IPS-15b (cell line): ENCODE measurements at regions not wholly inside any gene's neighbourhood (a gene's known extent, or its start where the extent isn't known, plus 50 kb on each side); places are given as distances from the start of the nearest gene placed in this dataset.

Experiments
- H3K27me3 ChIP-seq: one replicate; pipeline ENCODE4 v1.6.1; 2013; ENCODE audit warnings: low read length; ENCODE audit not compliant: control insufficient read depth, insufficient read depth
- H3K36me3 ChIP-seq: one replicate; pipeline ENCODE4 v1.6.1; 2013; ENCODE audit warnings: low read length; ENCODE audit not compliant: control insufficient read depth, insufficient read depth
- H3K4me1 ChIP-seq: one replicate; pipeline ENCODE4 v1.6.1; 2013; ENCODE audit warnings: mild to moderate bottlenecking, low read length; ENCODE audit not compliant: control insufficient read depth, insufficient read depth
- H3K4me3 ChIP-seq: one replicate; pipeline ENCODE4 v1.5.1; 2013; ENCODE audit warnings: low read depth, low read length
- H3K9ac ChIP-seq: one replicate; pipeline ENCODE4 v1.6.1; 2013; ENCODE audit warnings: low read depth, mild to moderate bottlenecking, low read length
- H3K9me3 ChIP-seq: one replicate; pipeline ENCODE4 v1.6.1; 2013; ENCODE audit warnings: mild to moderate bottlenecking, low read length; ENCODE audit not compliant: control insufficient read depth, insufficient read depth

DNA sequence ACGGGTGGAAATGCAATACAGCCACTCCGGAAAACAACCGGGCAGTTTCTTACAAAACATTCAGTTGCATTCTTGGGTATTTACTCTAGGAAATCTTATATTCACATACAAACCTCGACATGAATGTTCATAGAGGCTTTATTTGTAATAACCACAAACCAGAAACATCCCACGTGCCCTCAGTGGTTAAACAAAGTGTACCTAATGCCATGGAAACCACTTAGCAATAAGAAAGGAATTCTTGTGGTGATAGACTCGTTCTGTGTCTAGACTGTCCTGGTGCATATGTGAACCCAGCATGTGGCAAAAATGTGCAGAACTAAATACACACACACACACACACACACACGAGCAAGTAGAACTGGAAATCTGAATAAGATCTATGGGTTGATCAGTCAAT, 1073.3 kb downstream of the TBC1D22A start:
- no peaks in the 10 kb centered on the region for H3K9me3 ChIP-seq
- no peaks in the 10 kb centered on the region for H3K4me1 ChIP-seq
- no peak overlapping the region for H3K9ac ChIP-seq
- no peaks in the 10 kb centered on the region for H3K36me3 ChIP-seq
- H3K4me3 ChIP-seq, result no peak overlapping the region
- peaks cover 2% of the 10 kb centered on the region for H3K27me3 ChIP-seq

DNA sequence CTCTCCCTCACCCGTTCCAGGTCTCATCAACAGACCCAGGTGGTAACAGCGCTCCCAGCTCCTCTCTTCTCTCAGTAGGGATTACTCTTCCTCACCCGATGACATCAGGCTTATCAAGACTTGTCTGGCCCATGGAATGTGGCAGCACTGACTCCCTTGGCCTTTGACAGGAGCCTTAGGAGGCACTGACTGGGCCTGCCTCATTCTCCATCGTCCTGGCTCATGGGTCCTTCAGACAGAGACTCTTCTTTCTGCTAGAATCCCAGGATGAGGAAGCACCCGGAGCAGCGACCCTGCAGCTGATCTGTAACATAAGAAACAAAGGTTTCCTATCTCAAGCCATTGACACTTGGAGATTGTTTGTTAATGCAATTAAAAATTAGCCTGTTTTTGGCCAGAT, 1063.6 kb downstream of the TBC1D22A start:
- no peak overlapping the region for H3K9ac ChIP-seq
- H3K36me3 ChIP-seq, result no peaks in the 10 kb centered on the region
- no peaks in the 10 kb centered on the region for H3K4me1 ChIP-seq
- no peaks in the 10 kb centered on the region for H3K9me3 ChIP-seq
- no peak overlapping the region for H3K4me3 ChIP-seq
- H3K27me3 ChIP-seq, result no peaks in the 10 kb centered on the region

DNA sequence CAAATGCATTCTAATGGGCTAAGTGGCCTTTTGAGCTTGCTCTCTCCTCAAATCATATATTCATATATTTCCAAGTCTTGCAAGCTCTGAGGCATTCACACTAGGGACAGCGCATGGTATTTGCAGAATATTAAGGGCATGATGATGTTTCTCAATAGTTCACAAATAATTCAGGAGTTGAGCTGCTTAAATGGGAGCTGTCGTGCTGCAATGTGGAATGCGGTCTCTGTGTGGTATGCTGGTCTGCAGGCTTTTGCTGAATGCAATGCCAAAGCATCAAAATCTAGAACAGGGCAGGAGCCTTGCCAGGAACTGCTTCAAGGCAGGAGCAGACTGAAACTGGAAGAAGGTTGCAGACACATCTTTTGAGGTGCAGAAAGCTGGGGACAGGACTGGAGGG, 1060.0 kb downstream of the TBC1D22A start:
- Histone ChIP-seq H3K4me3 (no peak overlapping the region), H3K4me1 (no peaks in the 10 kb centered on the region), H3K9me3 (no peaks in the 10 kb centered on the region), H3K36me3 (no peaks in the 10 kb centered on the region), H3K9ac (no peak overlapping the region), H3K27me3 (no peaks in the 10 kb centered on the region)

DNA sequence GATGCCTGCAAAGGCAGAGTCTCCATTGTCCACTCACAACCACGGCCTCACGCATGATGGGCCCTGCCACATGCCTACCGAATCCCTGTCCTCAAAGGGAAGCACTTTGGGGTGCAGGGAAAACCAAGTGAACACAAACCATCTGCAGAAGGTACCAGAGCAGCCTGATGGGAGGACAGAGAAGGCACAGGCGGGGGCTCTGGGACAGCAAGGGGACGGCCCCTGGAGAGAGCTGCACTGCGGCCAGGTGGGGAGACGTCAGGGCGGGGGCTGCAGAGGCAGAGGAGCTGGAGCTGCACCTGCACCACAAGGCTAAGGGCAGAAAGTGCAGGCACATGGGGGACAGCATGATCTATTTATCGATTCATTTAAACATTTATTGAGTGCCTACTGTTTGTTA, 1056.0 kb downstream of the TBC1D22A start:
- Histone ChIP-seq H3K9me3 (no peaks in the 10 kb centered on the region), H3K4me1 (no peaks in the 10 kb centered on the region)

DNA sequence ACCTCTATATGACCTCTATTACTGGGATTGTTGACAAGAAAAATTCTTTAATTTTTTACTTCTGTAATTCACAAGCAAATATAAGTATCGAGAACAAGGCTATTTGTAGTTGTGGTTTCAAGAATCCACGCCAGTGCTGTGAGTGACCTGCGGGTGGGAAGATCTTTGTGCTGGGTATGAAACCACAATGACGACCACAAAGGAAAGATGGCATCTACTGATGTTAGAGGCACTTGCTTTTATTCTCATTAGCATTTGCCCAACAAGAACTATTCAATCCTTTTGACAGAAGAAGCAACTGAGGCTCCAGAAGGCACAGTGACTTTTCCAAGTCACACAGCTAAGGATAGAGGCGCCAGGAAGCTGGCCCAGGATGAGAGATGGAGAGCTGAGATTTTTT, 1054.9 kb downstream of the TBC1D22A start:
- no peak overlapping the region for H3K9ac ChIP-seq
- no peak overlapping the region for H3K4me3 ChIP-seq
- no peaks in the 10 kb centered on the region for H3K9me3 ChIP-seq
- no peaks in the 10 kb centered on the region for H3K4me1 ChIP-seq
- no peaks in the 10 kb centered on the region for H3K27me3 ChIP-seq
- H3K36me3 ChIP-seq, result no peaks in the 10 kb centered on the region

More for the DNA sequence above, 1056.0 kb downstream of the TBC1D22A start:
- H3K9ac ChIP-seq, result no peak overlapping the region
- H3K4me3 ChIP-seq, result no peak overlapping the region
- no peaks in the 10 kb centered on the region for H3K27me3 ChIP-seq
- H3K36me3 ChIP-seq, result no peaks in the 10 kb centered on the region

DNA sequence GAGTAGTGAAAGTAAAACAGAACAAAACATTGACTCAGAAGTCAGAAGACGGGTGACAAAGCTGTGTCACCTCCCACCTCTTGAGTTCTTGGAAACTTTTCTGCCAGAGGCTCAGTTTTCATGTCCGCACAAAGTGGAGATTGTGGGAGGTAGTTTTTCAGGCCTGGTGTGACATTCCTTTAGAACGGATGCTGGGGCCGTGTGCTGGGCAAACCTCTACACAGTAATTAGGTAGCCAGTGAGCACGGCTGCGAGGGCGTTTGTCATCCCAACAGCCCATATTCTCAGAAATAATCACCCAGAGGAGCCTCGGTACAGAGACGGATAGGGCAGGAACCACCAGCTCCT, 1054.4 kb downstream of the TBC1D22A start:
- Histone ChIP-seq H3K9me3 (no peaks in the 10 kb centered on the region), H3K4me3 (no peak overlapping the region), H3K36me3 (no peaks in the 10 kb centered on the region), H3K4me1 (no peaks in the 10 kb centered on the region), H3K9ac (no peak overlapping the region), H3K27me3 (no peaks in the 10 kb centered on the region)

DNA sequence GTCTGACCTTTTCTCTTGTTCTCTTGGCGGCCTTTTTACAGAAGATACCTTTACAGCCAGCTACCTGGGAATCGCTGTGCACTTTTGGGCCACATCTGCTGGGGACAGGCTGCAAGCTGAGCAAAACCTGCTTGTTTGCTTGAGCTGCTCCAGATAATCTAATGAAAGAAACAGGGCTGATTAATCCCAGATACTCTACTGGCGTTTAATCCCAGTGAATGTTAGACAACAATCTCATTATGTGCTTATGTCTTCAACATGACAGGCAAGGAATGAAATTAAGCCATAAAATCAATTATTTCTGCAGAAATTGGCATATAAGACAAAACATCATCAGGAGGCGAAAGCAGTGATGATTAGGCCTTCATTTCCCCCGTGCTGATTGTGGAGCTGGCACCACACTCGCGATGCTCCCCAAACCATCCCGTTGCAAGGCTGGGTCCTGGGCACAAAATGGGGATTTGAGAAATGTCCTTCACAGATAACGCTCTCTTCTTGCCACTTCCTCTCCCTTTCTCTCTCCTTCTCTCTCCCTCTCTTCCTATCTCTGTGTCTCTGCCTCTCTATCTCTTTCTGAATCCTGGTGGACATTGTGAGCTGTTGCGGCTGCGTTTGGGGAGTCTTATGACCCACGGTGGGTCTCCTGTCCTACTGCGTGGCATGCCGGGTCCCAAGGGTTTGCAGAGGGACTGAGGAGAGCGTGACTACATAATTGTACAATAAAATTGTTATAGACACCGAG, 1053.8 kb downstream of the TBC1D22A start:
- no peak overlapping the region for H3K9ac ChIP-seq
- no peaks in the 10 kb centered on the region for H3K9me3 ChIP-seq
- H3K4me1 ChIP-seq, result no peaks in the 10 kb centered on the region
- H3K4me3 ChIP-seq, result no peak overlapping the region
- H3K27me3 ChIP-seq, result no peaks in the 10 kb centered on the region
- no peaks in the 10 kb centered on the region for H3K36me3 ChIP-seq

DNA sequence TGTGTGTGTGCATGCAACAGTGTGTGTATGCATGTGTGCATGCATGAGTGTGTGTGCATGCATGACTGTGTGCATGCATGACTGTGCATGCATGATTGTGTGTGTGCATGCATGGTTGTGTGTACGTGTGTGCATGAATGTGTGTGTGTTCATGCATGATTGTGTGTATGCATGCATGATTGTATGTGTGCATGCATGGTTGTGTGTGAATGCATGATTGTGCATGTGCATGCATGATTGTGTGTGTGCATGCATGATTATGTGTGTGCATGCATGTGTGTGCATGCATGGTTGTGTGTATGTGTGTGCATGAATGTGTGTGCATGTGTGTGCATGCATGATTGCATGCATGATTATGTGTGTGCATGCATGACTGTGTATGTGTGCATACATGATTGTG, 1052.0 kb downstream of the TBC1D22A start:
- Histone ChIP-seq H3K9ac (no peak overlapping the region), H3K36me3 (no peaks in the 10 kb centered on the region), H3K4me3 (no peak overlapping the region), H3K27me3 (no peaks in the 10 kb centered on the region), H3K9me3 (no peaks in the 10 kb centered on the region), H3K4me1 (no peaks in the 10 kb centered on the region)

DNA sequence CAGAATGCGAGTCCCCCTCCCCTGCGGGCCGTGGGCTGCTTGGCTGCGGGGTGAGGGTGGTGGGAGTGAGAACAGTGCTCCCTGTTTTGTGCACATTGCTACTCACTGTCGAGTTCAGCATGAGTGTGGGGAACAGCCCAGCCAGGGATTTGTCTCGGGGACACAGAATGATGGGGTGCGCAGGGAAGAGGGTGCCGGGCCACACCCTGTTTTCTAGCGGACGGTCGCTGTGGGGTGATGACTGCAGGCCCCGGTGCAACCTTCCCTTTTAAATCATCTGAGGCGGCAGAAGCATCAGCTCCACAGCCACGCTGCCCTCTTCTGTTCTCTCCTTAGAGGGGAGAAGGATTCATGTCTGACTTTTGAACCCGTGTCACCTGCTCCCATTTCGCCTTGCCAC, 1051.2 kb downstream of the TBC1D22A start:
- no peaks in the 10 kb centered on the region for H3K9me3 ChIP-seq
- H3K4me3 ChIP-seq, result no peak overlapping the region
- H3K4me1 ChIP-seq, result no peaks in the 10 kb centered on the region
- no peak overlapping the region for H3K9ac ChIP-seq
- no peaks in the 10 kb centered on the region for H3K27me3 ChIP-seq
- no peaks in the 10 kb centered on the region for H3K36me3 ChIP-seq

DNA sequence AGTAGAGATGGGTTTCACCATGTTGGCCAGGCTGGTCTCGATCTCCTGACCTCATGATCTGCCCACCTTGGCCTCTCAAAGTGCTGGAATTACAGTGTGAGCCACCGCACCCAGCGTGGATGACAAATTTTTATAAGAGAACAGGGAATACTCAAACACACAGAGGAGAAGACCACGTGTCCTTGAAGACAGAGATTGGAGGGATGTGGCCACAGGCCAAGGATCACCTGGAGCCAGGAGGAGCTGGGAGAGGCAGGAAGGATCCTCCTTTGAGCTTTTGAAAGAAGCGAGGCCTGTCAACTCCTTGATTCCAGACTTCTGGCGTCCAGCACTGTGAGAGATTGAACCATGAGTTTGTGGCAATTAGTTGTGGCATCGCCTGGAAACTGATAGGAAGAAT, 1049.5 kb downstream of the TBC1D22A start:
- Histone ChIP-seq H3K27me3 (no peaks in the 10 kb centered on the region), H3K4me3 (no peak overlapping the region), H3K9ac (no peak overlapping the region), H3K4me1 (peaks cover 3% of the 10 kb centered on the region), H3K9me3 (no peaks in the 10 kb centered on the region), H3K36me3 (no peaks in the 10 kb centered on the region)

DNA sequence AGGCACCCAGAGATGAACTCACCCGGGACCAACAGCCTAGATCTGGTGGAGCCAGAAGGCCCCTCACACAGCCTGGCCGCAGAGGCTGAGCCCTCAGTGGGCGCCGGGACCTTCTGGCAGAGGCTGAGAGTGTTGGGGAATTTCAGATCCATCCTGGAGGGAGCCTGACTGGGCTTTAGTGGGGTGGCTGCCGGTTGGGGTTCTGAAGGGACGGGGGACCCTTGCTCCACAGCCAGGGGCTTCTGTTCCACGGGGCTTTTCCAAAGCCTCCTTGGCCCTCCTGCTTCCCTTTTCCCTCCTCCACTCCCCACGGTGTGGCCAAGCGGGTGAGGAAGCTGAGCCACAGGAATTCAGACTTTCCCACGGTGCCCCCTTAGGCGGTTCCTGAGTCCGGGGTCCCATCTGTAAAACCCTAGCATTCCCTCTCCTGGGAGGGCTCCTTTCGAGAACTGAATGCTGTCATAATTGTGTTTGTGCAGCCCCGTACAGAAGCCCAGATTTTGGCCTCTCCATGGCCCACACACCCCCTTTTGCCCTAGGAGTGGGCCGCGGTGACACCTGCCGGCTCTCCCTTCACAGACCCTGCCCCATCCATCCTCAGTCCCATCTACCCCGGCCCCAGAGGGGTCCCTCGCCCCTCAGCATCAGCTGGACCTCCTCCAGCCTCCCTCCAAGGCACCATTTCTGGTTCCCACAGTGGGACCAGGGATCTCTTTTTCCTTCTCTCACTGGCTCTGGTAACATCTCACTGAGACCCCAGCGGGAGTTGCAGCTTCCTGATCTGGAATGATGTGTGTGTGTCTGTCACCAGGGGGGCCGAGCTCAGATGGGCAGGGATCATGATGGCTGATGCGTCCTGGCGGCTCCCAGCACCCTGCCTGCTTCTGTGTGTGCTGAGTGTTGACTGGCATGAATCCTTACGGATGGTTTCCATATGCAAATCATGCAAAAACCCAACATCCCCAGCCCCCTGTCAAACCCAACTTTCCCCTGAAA, 1048.4 kb downstream of the TBC1D22A start:
- no peaks in the 10 kb centered on the region for H3K27me3 ChIP-seq
- H3K36me3 ChIP-seq, result no peaks in the 10 kb centered on the region
- H3K4me1 ChIP-seq, result peaks cover 3% of the 10 kb centered on the region
- no peaks in the 10 kb centered on the region for H3K9me3 ChIP-seq
- no peak overlapping the region for H3K4me3 ChIP-seq
- no peak overlapping the region for H3K9ac ChIP-seq
